CD1c-positive myeloid dendritic cell (primary cell): ENCODE measurements at regions not wholly inside any gene's neighbourhood (a gene's known extent, or its start where the extent isn't known, plus 50 kb on each side); places are given as distances from the start of the nearest gene placed in this dataset.

Experiments
- DNase-seq: peaks from one replicate; pipeline ENCODE4 v3.0.0-alpha.2; 2016; ENCODE audit errors: extremely low spot score

GRCh38 chr16:27718201-27719105 lies 168.5 kb downstream of the KATNIP start:
- no peak for DNase-seq

DNA sequence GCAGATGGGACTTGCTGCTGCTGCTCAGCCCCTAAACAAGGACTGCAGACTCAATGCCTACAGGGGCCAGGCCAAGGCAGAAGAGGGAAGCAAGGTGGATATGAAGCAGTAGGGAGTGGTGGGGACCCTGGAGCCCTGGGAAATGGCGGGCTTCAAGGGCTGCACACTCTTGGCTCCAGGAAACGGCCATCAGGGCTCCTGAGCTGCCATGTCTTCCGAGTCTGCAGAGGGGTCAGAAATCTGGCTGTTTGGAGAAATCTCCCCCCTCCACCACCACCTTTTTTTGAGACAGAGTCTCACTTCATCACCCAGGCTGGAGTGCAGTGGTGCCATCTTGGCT lies 169.1 kb downstream of the KATNIP start:
- DNase-seq = no peak

DNA sequence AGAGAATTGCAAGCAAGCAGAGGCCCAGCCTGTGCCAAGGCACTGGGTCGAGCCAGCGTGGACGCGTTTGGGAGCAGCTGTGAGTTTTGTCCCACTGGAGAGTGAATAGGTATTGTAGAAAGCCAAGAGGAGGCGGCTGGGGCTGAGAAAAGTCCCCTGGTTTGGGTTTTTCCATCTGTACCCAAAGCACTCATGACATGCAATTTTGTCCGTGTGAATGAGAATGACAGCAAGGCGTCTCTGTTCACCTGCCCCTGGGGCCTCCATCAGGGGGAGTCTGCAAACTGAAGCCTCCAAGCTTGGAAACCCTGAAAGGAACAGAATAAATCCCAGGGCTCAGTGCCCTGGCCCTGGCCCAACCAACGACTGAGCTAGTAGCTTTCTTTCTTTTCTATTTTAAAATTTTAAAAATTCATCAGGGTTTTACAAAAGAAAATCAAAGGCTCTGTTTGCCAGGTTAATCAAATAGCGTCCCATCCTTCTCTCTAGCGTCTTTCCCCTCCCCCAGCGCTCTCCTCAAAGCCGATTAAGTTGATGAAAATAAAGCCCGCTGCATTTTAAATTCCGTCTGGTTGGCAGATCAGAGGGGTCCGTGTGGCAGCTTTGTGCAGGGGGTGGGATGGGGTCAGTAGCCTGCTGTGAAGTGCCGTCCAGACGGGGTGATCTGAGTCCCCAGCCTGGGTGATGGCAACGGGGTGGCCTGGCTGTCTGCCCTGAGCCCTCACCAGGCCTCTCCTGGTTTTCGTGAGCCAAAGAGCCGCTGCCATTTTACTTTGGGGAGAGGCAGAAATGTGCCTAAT lies 171.0 kb downstream of the KATNIP start:
- no peak for DNase-seq

DNA sequence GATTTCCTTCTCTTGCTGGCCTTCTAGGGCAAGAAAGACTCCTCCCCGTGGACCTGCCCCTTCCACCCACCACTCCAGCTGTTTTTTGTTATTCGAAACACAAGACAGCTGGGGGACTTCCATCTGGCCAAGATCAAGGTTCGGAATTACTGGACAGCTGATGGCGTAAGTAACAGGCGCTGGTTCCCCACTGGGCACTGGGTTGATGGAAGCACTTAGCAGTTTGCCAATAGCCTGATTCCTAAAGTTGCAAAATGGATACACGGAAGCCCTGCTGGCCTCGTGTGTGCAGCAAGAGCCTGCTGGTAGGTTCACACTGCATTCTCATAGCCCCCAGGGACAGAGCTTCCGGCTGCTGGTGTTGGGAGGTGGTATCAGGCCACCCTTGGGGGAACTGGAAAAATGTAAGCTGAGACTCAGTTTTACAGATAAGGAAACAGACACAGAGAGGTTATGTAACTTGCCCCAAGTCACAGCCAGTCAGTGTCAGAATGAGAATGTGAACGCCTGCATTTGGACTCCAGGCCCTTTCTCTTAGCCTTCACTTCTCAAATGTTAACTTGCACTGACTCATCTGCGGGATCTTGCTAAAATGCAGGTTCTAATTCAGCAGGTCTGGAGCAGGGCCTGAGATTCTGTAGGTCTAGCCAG lies 171.7 kb downstream of the KATNIP start:
- no peak for DNase-seq

DNA sequence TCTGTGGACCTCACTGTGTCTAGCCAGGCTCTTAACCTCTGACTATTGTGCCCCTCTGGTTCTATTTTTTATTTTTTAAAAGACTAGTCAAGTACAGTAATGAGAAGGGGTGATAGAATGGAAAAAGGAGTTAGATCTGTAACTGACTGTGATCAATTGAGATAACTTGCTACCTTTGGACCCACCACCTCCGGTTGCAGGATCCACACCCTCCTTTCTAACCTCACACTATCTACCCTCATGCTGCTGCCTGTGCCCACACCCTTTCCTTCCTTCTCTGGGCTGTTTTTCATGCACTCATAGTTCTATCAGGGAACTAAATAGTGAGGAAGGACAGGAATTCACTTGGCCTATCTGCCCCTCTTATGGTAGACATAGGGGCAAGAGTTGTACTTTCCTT lies 172.3 kb downstream of the KATNIP start:
- no peak for DNase-seq

DNA sequence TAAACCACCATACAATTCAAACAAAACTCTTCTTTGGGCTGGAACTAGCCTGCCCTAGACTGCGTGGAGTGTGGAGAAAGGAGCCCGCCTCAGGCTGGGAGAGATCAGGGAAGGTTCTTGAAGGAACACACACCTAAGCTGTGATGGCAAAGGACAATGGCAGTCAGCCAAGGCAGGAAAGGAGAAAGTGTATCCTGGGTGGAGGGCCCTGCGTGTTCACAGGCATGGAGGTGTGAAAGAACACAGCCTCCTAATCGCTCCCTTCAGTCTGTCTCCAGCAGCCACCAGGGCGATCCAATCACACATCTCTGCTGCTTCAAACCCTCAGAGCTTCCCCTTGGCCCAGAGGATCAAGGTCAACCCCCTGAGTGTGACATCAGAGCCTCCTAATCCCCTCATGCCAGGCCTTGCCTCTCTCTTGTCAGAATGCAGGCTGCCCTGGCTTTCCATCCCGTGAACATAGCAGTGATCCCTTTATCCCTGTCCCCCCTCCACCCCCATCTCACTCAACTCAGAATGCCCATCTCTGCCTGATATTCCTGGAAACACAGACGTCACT lies 173.0 kb downstream of the KATNIP start:
- no peak for DNase-seq

DNA sequence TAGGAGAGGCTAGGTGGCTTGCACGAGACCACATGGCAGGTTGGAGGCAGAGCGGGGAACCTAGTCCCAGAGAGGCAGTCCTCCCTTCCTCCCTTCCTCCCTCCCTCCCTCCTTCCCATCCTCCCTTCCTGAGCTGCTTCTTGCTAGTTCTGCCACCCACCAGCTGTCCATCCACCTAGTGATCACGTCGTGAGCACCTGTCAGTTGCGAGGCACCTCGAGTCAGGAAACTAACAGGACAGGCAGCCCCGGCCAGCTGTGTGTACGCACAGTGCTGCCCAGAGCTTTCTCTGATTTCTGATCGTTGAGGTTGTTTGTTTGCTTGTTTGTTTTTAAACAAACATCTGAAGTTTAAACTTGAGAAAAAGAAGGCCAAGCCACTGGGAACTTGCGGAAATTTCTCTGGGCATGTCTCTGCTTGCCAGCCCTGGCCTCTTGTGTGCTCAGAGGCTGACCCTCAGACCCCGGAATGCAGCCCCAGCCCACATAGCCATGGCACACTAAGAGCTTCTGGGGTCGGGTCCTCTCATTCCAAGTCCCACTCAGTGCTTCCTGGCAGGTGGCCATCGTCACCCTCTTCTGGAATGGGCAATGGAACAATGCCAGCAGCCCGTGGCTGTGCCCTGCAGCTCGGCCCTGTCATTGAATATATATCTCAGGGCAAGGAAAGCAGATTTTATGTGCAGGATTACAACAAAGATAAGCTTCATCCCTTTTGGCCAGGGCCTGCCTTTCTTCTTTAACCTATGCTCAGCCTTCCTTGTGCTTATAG lies 174.0 kb downstream of the KATNIP start:
- no peak for DNase-seq

DNA sequence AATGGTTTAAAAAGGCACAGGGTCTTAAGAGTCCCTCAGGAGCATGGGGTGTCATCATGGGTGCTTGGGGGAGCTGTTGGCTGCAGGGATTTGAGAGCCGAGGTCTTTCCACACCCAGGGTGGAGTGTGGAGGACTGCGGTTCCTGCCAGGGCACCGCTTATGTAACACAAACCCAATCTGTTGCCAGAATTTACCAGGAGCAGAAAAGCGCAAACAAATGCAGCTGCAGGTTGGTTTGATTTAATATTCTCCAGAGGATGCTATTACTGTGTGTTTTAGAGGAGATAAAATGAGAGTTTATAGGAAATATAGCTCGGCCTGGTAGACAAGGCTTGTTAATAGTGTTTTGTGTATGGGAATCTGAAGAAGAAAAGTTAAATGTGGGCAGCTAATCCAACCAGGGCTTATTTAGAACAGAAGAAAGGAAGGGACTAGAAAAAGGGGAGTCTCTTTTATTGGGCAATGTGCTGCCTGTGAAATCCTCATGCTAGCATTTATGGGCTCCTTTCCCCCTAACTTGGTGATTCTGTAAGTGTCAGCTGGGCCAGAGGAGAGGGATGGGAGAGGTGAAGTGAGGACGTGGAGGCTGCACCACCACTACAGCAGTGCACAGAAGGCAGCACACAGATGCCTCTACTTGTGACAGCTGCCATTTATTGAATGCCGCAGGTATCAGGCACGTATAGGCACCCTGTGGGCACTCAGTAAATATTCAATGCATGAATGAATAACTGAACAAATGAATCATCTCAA lies 174.7 kb downstream of the KATNIP start:
- DNase-seq = no peak

- no peak for DNase-seq
Measured at GRCh38 chr16:27725236-27726000, 175.5 kb downstream of the KATNIP start.

GRCh38 chr16:27726621-27727261 lies 176.8 kb downstream of the KATNIP start:
- no peak for DNase-seq

DNA sequence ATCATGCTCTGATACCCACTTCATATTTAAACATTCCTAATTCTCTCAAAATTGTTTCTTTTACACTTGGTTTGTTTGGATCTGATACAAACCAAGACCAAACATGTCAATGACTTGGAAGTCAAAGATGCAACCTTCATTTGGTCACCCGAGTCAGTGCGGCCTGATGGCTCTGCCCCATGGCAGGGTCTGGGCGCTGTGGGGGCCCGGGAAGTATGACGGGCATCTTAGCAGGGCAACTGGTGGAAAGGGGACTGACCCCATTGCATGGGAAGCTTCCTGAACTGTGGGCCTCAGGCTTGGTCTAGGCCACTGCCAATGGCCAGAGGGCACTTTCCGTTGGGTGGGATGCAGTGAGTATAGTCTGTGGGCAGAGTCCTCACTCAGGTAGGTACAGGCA lies 178.0 kb downstream of the KATNIP start:
- no peak for DNase-seq

DNA sequence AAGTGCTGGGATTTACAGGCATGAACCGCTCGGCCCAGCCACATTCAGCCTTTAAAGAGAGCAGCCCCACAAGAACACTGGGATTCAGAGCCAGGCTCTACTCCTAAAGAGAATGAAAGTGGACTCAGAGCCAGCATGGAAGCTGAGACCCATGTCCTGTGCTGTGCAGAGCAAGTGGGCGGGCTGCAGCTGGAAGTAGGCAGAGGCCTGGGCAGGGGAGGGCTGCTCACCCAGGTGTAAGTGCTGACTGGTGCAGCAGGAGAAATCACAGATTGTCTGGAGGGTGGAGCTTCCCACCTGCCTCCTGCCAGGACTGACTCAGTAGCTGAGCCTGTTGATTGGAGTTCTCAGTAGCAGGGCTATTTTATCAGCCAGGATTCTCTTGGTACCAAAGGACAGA lies 178.7 kb downstream of the KATNIP start:
- no peak for DNase-seq

GRCh38 chr16:27729516-27730304 lies 179.8 kb downstream of the KATNIP start:
- DNase-seq = peak; percentile 80

DNA sequence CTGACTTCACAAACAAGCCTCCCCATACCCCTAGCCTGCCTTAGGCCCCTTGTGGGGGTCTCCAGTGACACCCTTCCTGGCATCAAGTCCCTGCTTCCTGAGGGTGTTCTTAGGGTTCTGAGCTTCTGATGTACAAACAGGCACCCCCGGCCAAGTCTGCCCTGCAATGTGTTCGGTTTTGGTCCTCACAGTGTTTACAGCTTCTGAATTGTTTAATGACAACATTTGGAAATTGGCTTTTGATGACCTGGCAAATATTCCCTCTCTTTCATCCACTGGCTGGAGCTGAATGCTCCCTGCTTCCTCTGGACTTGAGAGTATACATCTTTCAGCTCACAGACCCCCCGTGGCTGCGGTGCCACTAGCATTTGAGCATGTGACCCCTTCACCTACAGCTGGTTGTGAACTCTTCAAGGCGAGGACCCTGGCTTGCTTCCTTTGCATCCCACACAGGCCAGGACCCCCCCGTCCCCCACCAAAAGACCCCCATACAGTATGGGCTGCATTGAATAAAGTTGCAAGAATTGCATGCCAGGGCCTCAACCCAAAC lies 180.8 kb downstream of the KATNIP start:
- DNase-seq = no peak

DNA sequence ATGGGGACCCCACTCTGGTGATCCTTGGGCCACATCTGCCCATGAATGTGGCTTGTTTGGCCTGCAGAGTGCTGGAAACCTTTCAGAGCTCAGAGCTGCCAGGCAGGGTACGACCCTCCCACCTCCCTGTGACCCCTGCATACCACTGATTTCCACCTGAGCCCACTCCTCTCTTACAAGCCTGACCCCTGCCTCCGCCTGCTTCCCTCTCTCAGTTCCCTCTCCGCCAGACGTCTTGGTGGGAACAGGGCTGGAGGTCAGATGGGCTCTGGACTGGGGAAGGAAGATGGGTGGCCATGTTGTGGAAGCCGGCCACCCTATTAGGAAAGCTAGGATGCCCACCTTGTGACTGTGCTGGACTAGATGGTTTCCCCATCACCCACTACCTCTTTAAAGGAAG lies 185.1 kb downstream of the KATNIP start:
- DNase-seq = peak; percentile 5

DNA sequence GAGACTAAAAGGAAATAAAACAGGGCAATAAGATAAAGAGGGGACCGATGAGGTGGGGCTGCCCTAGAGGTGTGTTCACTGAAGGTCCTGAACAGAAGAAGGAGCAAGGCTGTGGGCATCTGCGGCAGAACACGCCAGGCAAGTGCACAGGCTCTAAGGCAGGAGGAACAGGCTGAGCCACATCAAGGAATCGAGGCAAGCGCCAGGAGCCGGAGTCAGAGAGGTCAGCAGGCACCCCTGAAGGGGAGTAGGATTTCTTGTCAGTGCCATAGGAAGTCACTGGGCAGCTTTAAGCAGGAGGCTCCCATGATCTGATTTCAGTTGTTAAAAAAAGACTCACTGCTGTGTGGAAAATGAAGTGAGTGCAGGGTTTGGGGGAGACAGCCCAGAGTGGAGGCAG lies 186.5 kb downstream of the KATNIP start:
- DNase-seq = no peak

GRCh38 chr16:27737513-27737912 lies 187.6 kb downstream of the KATNIP start:
- no peak for DNase-seq
